ENCODE measurements at regions not wholly inside any gene's neighbourhood (a gene's known extent, or its start where the extent isn't known, plus 50 kb on each side); places are given as distances from the start of the nearest gene placed in this dataset.

- DNase-seq: no peak
Measured at GRCh38 chr7:53965716-53966115, 576.5 kb upstream of the VSTM2A start.

DNA sequence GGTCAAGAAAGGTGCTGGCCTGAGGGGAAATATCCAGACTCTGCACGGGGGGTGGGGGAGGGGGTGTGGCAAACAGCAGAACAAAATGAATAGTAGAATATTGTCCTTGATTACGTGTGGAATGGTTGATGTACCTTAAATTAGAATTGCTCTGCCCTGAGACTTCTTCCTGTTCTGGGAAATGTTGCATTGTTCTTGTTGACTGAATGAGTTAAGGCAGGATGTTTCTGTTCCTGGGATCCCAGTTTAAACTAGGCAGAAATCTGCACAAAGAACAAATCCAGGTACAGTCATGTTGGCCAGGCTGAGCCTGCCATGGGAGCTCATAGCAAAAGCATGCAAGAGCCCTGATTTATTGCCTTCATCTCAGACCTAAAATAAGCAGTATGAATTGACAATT is 558.7 kb upstream of the VSTM2A start:
- no peak for DNase-seq

DNA sequence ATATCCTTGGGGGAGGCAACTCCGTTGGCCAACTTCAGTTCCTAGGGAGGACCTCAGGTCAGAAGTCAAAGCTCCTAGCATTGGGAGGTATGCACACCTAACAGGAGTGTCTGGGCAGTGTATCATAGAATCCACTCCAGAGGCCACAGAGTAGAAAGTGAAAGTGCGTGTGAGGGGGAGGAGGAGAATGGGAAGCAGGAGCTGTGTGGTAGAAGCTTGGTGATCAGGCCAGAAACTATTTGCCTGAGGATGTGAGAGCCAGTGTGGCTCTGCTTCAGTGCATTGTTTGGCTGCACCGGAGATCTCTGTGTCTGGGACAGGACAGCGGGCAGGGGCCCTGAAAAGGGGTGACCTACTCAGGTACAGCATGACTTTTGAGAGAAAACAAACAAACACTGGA is 557.4 kb upstream of the VSTM2A start:
- no peak for DNase-seq

GRCh38 chr7:53988376-53988775 is 553.8 kb upstream of the VSTM2A start:
- no peak for DNase-seq

DNA sequence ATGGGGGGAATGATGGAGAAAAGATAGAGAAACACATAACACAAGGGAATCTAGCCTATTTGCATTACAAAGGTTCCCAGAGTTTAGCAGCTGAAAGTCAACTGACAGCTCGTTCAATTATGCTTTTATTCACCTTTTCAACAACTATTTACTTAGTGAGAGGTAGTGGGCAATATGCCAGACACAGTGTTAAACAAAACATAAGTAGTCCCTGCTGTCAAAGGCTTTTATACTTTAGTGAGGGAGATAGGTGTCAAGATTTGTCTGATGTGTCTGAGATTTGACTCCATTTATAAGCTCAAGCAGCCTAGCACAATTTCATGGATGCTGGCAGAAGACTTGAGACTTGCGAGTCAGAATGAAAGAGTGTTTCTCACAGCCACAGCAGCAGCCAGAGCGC is 549.0 kb upstream of the VSTM2A start:
- DNase-seq: no peak

DNA sequence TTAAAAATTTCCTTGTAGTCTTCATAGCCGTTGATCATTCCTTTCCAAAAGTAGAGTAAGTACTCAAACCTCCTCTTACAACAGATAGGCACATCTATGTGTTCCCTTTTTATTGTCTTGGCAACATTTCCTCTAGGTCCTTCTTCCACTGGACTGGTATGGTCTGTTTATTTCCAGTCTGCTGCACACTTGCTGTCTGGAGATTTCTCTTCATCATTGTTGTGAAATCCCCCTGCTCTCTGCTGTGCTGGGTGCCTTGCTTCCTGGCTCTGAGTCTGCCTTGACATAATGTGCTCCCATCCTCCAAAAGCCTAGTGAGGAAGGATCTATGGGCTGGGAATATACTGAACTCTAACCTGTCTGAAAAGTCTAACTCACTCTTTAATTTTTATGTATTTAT is 545.3 kb upstream of the VSTM2A start:
- no peak for DNase-seq

GRCh38 chr7:54014765-54015164 is 527.4 kb upstream of the VSTM2A start:
- no peak for DNase-seq

- no peak for DNase-seq
Measured at GRCh38 chr7:54015251-54015650, 526.9 kb upstream of the VSTM2A start.

DNA sequence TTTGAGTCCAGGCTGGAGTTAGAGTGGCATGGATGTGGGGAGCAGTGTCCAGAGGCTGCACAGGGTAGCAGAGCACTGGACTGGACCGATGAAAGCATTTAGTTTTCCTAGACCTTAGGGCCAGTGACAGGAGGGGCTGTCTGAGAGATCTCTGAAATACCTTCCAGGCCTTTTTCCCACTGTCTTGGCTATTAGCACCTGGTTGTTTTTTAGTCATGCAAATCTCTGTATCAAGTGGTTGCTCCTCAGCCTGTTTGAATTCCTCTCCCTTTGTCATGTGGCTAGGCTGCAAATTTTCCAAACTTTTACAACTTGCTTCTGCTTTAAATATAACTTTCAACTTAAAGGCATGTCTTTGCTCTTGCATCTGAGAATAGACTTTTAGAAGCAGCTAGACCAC is 504.3 kb upstream of the VSTM2A start:
- no peak for DNase-seq

DNA sequence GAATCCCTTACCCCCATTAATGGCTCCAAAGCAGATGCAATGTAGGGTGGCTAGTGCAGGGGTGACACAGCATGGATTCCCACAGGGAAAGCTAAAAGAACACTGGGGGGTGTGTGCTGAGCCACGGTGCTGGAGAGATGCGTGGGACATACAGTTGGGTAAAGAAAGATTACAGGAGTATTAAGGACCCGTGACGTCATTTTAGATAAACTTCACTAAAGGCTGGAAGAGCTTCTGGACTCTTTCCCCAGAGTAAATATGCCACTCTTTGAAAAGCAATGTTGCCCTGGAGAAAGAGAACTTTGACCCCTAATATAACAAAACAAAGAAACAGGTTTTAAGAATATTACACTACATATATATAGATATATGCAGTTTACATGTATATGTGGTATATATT is 481.5 kb upstream of the VSTM2A start:
- no peak for DNase-seq

GRCh38 chr7:54066643-54067042 is 475.5 kb upstream of the VSTM2A start:
- DNase-seq: no peak

DNA sequence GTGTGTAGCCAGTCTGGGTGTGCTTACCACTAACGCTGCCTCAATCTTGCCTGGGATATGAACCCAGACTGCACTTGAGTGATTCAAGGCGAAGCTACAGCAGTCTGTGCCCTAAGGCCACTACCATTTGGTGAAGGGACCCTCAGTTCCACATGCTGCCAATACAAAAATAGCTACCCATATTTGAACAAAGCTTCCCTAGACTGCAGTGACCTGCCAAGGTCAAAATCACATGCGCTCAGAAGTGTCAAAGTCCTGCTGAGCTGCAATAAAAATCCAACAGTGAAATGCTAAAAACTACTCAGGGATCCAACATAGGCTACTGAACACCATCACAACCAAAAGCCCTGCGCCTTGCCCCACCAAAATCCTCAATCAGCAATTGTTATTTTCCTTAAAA is 472.3 kb upstream of the VSTM2A start:
- no peak for DNase-seq

GRCh38 chr7:54072710-54073109 is 469.5 kb upstream of the VSTM2A start:
- DNase-seq: no peak

GRCh38 chr7:54076616-54077015 is 465.6 kb upstream of the VSTM2A start:
- DNase-seq: no peak

DNA sequence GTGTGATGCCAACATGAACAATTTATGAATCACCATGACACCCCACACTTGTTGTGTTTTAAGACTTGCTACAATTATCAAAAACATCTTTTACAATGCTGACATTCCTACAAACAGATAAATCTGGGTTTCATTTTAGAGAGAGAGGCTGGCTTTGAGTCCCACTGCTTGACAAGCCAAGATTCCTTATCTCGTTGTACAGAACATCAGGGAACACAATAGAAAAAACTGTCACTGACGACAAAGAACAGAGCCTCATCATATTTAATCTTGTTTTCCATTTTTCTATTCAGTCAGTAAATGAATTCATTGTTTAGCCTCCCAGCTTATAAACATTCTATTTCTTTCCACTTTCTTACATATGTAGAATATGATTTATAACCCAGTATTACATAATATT is 461.6 kb upstream of the VSTM2A start:
- DNase-seq: no peak

- peak; percentile 5 for DNase-seq
Measured at GRCh38 chr7:54080971-54081370, 461.2 kb upstream of the VSTM2A start.

GRCh38 chr7:54084340-54084739 is 457.8 kb upstream of the VSTM2A start:
- DNase-seq: no peak

DNA sequence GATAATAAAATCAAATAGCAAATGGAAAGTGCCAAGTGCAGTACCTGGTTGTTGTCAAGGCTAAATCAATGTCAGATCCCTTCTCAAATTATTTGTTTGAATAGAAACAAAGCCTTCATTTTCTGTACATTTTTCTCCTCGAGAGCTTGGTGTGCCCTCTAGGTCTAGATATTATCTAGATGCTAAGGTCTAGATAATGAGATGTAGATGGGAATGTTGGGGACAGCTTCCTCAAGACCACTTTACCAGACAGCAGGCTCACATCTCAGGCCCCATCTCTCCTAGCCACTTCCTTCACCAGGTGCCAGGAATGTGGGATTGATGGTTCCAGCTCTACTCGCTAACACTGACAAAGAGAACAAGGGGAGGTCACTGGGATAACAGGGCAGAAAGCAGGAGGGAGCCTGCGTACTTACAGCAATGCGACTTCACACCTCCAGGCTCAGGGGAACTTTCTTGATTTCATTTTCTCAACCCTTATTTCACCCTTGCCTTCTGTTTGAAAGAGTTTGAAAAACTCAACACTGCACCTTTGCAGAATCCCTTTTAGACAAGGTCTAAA is 451.4 kb upstream of the VSTM2A start:
- DNase-seq: no peak

GRCh38 chr7:54091322-54091721 is 450.9 kb upstream of the VSTM2A start:
- no peak for DNase-seq

DNA sequence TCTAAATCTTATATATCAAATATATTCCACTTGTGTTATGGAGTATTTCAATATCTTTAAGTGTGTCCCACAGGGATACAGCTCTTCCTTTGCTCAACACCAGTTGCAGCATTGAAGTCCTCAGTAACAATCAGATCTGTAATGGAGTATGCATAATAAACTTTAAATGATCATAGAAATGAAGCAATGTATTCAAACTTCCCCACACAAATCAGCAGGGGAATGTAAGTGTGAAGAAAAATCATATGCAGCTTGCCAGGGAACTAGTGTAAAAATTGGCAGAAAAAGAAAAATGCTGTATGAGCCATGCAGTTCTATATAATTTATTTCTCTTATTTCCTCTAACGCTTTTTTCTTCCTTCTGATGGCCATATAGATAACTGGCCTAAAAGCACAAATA is 444.3 kb upstream of the VSTM2A start:
- DNase-seq: no peak

GRCh38 chr7:54109501-54109900 is 432.7 kb upstream of the VSTM2A start:
- DNase-seq: no peak

DNA sequence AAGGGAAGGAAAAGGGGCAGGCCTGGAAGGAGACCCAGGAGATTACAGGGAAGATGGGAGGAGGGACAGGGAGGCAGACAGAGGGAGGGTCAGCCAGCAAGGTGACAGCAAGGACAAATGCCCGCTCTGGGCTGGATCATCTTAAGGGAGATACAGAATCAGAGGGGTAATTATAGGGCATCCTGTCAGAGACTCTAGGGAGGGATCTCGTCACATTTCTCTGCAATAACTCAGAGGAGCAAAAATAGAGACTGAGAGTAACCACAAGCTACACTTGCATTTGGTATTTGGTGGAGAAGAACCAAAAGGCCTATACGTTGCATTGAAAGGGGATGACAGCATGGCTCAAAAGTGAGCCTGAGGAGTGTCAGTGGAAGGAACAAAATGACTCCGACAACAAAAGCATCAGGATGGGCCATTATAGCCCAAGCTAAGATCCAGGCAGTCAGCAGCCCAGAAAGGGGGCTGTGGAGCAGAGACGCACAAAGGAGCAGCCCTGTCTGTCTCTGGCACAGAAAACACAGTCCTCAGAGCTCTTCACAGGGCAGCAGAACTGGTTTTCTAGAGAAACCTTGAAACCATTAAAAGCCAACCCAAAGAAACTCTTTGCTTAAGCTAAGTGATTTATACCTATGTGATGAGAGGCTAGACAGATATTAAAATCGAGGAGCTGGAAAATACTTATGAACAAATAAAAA is 430.2 kb upstream of the VSTM2A start:
- DNase-seq: peak; percentile 2

DNA sequence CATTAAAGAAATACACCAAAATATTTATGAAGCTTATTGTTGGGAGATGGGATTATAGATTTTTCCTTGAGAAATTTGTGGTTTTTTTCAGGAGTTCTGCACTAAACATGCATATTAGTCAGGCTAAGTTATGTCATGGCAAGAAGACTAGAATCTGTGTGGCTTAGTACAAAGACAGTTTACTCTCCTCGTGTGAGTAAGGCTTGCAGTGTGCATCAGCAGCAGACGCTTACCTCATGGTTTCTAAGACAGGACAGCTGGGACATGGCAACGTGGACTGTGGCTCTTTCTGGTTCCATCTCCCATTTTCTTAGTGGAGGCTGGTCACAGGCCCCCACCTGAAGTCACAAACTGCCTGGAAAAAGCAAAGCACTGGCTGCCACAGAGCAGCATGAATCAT is 429.6 kb upstream of the VSTM2A start:
- no peak for DNase-seq

DNA sequence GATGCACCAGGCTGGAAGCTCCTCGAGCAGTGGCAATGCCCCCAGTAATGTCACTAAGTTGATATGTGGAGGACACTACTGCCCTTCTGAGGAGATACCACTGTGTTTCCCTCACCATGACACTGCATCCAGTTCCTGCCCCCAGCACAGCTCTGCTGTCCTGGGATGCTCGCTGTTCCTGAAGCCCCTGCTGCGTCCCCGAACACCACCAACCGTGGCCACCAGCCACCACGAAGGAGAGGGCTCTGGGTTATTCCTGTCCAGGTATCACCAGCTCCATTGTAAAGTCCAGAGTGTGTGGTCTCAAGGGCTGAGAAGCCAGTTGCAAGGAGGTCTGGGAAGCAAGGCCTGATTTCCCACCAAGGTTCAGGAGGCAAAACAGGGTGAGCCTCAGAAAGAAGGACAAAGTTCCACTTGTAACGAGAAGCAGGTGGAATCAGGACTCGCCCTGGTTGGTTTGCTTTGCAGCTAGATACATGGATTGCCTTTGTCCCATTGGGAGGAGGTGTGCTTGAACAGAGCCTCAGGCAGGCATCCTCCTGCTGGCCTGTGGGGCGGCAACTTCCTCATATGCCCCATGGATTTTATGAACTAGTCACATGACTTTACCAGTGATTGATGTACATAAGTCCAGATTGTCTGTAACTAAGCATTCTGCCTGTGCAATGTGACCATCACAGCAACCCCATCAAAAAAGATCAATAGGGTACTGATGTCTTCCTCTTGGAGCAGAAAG is 427.0 kb upstream of the VSTM2A start:
- DNase-seq: no peak

All from renal pelvis (tissue), 1 donor.